IMR-90 (cell line): ENCODE measurements at regions not wholly inside any gene's neighbourhood (a gene's known extent, or its start where the extent isn't known, plus 50 kb on each side); places are given as distances from the start of the nearest gene placed in this dataset.

Source experiments
- ATAC-seq: fragments of 200-7000 bp; cut with Tn5 transposase; 2 replicates; pipeline ENCODE4 v1.9.1; 2020; ENCODE audit warnings: low read depth, mild to moderate bottlenecking, moderate library complexity
- BruUV-seq: library from RNA; stranded (reverse); fragments of 400-500 nt; replicated peaks from 2 replicates; lab custom pipeline; 2021; lab: Mats Ljungman, UMichigan
- CTCF ChIA-PET: fragments of 300-600 bp; formaldehyde crosslinking; extraction: SDS; loops from one replicate; lab custom pipeline; 2021; ENCODE audit warnings: antibody characterized with exemption; lab: Yijun Ruan, JAX
- POLR2A ChIA-PET: fragments of 300-600 bp; sonication (Branson Sonifier 250); formaldehyde crosslinking; loops from one replicate; lab custom pipeline; 2022; ENCODE audit warnings: antibody characterized with exemption; ENCODE audit not compliant: unreplicated experiment; lab: Charles Lee
- DNase-seq: peaks from one replicate; pipeline ENCODE4 v3.0.0; 2013
- H2AFZ ChIP-seq: replicated peaks from 2 replicates; pipeline ENCODE3; 2013; ENCODE audit warnings: low read length, mild to moderate bottlenecking; ENCODE audit not compliant: poor library complexity
- H2AK5ac ChIP-seq: 2 replicates; pipeline ENCODE4 v1.6.1; 2013; ENCODE audit warnings: low read depth, low read length, inconsistent platforms
- H2AK9ac ChIP-seq: replicated peaks from 2 replicates; pipeline ENCODE3; 2013; ENCODE audit warnings: mild to moderate bottlenecking, low read depth, low read length, moderate library complexity; ENCODE audit not compliant: poor library complexity
- H2BK120ac ChIP-seq: 2 replicates; pipeline ENCODE4 v1.6.1; 2013; ENCODE audit warnings: low read depth, low read length, inconsistent platforms
- H2BK15ac ChIP-seq: 3 replicates; pipeline ENCODE4 v1.6.1; 2013; ENCODE audit warnings: low read depth, low read length, inconsistent platforms
- H2BK20ac ChIP-seq: 2 replicates; pipeline ENCODE4 v1.6.1; 2013; ENCODE audit warnings: low read depth, mild to moderate bottlenecking, inconsistent platforms, low read length, moderate library complexity
- H2BK5ac ChIP-seq: 2 replicates; pipeline ENCODE4 v1.6.1; 2013; ENCODE audit warnings: mild to moderate bottlenecking, low read depth, low read length, inconsistent platforms; ENCODE audit not compliant: poor library complexity, severe bottlenecking
- H3K14ac ChIP-seq: replicated peaks from 2 replicates; pipeline ENCODE4 v1.6.1; 2013; ENCODE audit warnings: low read depth, low read length, inconsistent platforms
- H3K18ac ChIP-seq: 2 replicates; pipeline ENCODE4 v1.6.1; 2013; ENCODE audit warnings: low read depth, low read length, control low read depth
- H3K23ac ChIP-seq: 2 replicates; pipeline ENCODE4 v1.6.1; 2013; ENCODE audit warnings: low read depth, low read length, inconsistent platforms
- H3K27ac ChIP-seq: 2 replicates; pipeline ENCODE4 v1.5.1; 2013; ENCODE audit warnings: mild to moderate bottlenecking, control low read depth, low read length; ENCODE audit not compliant: insufficient read depth
- H3K27me3 ChIP-seq: 2 replicates; pipeline ENCODE4 v1.6.1; 2013; ENCODE audit warnings: low read length; ENCODE audit not compliant: control insufficient read depth, insufficient read depth
- H3K36me3 ChIP-seq: 2 replicates; pipeline ENCODE4 v1.6.1; 2013; ENCODE audit warnings: low read length, mixed read lengths; ENCODE audit not compliant: control insufficient read depth, insufficient read depth
- H3K4ac ChIP-seq: 2 replicates; pipeline ENCODE4 v1.6.1; 2013; ENCODE audit warnings: low read depth, low read length, inconsistent platforms
- H3K4me1 ChIP-seq: 2 replicates; pipeline ENCODE4 v1.6.1; 2013; ENCODE audit warnings: low read length, mixed read lengths; ENCODE audit not compliant: control insufficient read depth, insufficient read depth
- H3K4me2 ChIP-seq: 2 replicates; pipeline ENCODE4 v1.6.1; 2013; ENCODE audit warnings: low read depth, mild to moderate bottlenecking, control low read depth, low read length, moderate library complexity
- H3K4me3 ChIP-seq: 2 replicates; pipeline ENCODE4 v1.5.1; 2013; ENCODE audit warnings: low read depth, mild to moderate bottlenecking, control low read depth, low read length, moderate library complexity; ENCODE audit not compliant: insufficient read depth
- H3K56ac ChIP-seq: 2 replicates; pipeline ENCODE4 v1.6.1; 2013; ENCODE audit warnings: low read length, inconsistent platforms; ENCODE audit not compliant: insufficient read depth; ENCODE audit errors: extremely low read depth
- H3K79me1 ChIP-seq, 2 experiments: 2 replicates each; pipeline ENCODE4 v1.6.1; 2013; ENCODE audit warnings: low read length in 2 of 2, inconsistent platforms in 1 of 2, low read depth in 1 of 2
- H3K9ac ChIP-seq: 2 replicates; pipeline ENCODE4 v1.6.1; 2013; ENCODE audit warnings: low read depth, low read length, control low read depth
- H3K9me1 ChIP-seq: 2 replicates; pipeline ENCODE4 v1.6.1; 2013; ENCODE audit warnings: low read length, inconsistent platforms; ENCODE audit not compliant: insufficient read depth
- H3K9me3 ChIP-seq: 2 replicates; pipeline ENCODE4 v1.6.1; 2013; ENCODE audit warnings: low read length; ENCODE audit not compliant: control insufficient read depth, insufficient read depth
- H4K20me1 ChIP-seq: 2 replicates; pipeline ENCODE4 v1.6.1; 2013; ENCODE audit warnings: low read length, inconsistent platforms; ENCODE audit not compliant: insufficient read depth
- H4K5ac ChIP-seq: 2 replicates; pipeline ENCODE4 v1.6.1; 2013; ENCODE audit warnings: mild to moderate bottlenecking, low read depth, low read length, control low read depth
- H4K8ac ChIP-seq, 2 experiments: 2 replicates each; pipeline ENCODE4 v1.6.1; 2013; ENCODE audit warnings: low read depth in 2 of 2, low read length in 2 of 2, control low read depth in 1 of 2, inconsistent platforms in 1 of 2
- H4K91ac ChIP-seq: 2 replicates; pipeline ENCODE4 v1.6.1; 2013; ENCODE audit warnings: low read depth, low read length, inconsistent platforms; ENCODE audit not compliant: insufficient read depth
- CTCF ChIP-seq: conservative IDR thresholded peaks from 2 replicates; pipeline ENCODE4 v1.5.1; 2012; ENCODE audit warnings: mild to moderate bottlenecking, low read depth, low read length, improper control_type of control experiment
- SMC3 ChIP-seq: fragments of 150-350 bp; IDR thresholded peaks from 2 replicates; pipeline ENCODE4 v1.6.1; 2016; ENCODE audit warnings: low read depth, mild to moderate bottlenecking, antibody characterized with exemption, low read length, moderate library complexity
- WGBS, 2 experiments: methylation state at CpG; one replicate each; pipeline versions ENCODE4 v1.1.5 to v1.1.7; 2013; ENCODE audit warnings: missing lambda C conversion rate in 2 of 2; ENCODE audit not compliant: insufficient read length in 1 of 2; ENCODE audit errors: extremely low coverage in 2 of 2; 5-methylcytosine and 5-hydroxymethylcytosine counted together
- dilution Hi-C: fragments of 300-500 bp; cut with HindIII; formaldehyde crosslinking; loops from one replicate; pipeline ENCODE4 v1.14.3; 2018; ENCODE audit warnings: low sequenced_read_pairs; ENCODE audit not compliant: unreplicated experiment
- in situ Hi-C: fragments of 300-500 bp; cut with MboI; formaldehyde crosslinking; loops from 3 replicates; pipeline ENCODE4 v1.14.3; 2019; ENCODE audit warnings: low sequenced_read_pairs, inconsistent platforms, mixed read lengths
- intact Hi-C: fragments of 100-400 bp; cut with micrococcal nuclease; formaldehyde crosslinking; loops from 2 replicates; pipeline ENCODE4 v1.10.0; 2022

GRCh38 chr3:102936511-102937045 is 501.8 kb downstream of the ZPLD1 start:
- Histone ChIP-seq H3K9ac (no peak overlapping the region), H3K4me1 (no peaks in the 10 kb centered on the region), H3K9me1 (no peaks in the 10 kb centered on the region), H2BK20ac (no peak overlapping the region), H3K27ac (no peak overlapping the region), H3K36me3 (no peaks in the 10 kb centered on the region), H3K4me3 (no peak overlapping the region), H4K8ac (no peak overlapping the region), H2AK9ac (no peak overlapping the region), H3K4me2 (no peak overlapping the region), H2BK5ac (no peak overlapping the region), H3K27me3 (no peaks in the 10 kb centered on the region), H4K91ac (no peak overlapping the region), H3K18ac (no peak overlapping the region), H3K9me3 (no peaks in the 10 kb centered on the region), H4K5ac (no peak overlapping the region), H3K23ac (no peak overlapping the region), H3K56ac (no peak overlapping the region), H4K20me1 (no peaks in the 10 kb centered on the region), H2BK120ac (no peak overlapping the region), H3K14ac (no peak overlapping the region), H2BK15ac (no peak overlapping the region), H3K4ac (no peak overlapping the region), H2AFZ (no peak overlapping the region), H2AK5ac (no peak overlapping the region), H3K79me1 (no peaks in the 10 kb centered on the region)
- no peak for DNase-seq
- BruUV-seq, result no TSS peak
- WGBS, 2 experiments, result no CpG with 5 or more reads among the region's 2 CpGs
- in situ Hi-C loops, result no loop called here
- POLR2A ChIA-PET, result no interaction called here
- intact Hi-C loops, result no loop called here
- dilution Hi-C loops, result no loop called here
- ATAC-seq, result no peak
- TF ChIP-seq CTCF (no peak), SMC3 (no peak)
- CTCF ChIA-PET, result no interaction called here
